CD4-positive, alpha-beta T cell treated with Interleukin-17A for 1 hour (primary cell): ENCODE measurements at regions not wholly inside any gene's neighbourhood (a gene's known extent, or its start where the extent isn't known, plus 50 kb on each side); places are given as distances from the start of the nearest gene placed in this dataset.

Source experiments
- DNase-seq: peaks from one replicate; pipeline ENCODE4 v3.0.0-alpha.2; 2020

- peak; percentile 9 for DNase-seq
Observed at GRCh38 chr6:142561511-142562265, 259.9 kb downstream of the ADGRG6 start.

DNA sequence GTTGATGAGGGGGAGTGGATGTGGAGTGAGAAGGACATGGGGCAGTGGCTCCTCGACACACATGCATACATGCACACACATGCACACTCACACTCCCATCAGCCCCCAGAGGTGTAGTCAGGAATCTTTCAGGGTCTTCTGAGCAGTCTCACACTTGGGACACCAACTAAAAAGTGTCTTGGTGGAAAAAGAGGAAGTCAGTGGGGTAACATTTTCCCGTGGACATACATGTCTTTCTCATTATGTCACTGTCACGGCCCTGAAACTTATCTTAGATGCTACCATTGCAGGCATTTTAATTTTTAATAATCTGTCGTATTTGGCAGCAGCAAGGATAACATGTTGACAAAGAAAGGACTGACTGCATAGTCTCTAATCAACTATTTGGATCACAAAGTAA is 261.1 kb downstream of the ADGRG6 start:
- DNase-seq: no peak

- DNase-seq: peak; percentile 63
Observed at GRCh38 chr6:142566628-142567396, 265.0 kb downstream of the ADGRG6 start.

GRCh38 chr6:142567461-142567860 is 265.7 kb downstream of the ADGRG6 start:
- DNase-seq: no peak

GRCh38 chr6:142568857-142569597 is 267.2 kb downstream of the ADGRG6 start:
- no peak for DNase-seq

DNA sequence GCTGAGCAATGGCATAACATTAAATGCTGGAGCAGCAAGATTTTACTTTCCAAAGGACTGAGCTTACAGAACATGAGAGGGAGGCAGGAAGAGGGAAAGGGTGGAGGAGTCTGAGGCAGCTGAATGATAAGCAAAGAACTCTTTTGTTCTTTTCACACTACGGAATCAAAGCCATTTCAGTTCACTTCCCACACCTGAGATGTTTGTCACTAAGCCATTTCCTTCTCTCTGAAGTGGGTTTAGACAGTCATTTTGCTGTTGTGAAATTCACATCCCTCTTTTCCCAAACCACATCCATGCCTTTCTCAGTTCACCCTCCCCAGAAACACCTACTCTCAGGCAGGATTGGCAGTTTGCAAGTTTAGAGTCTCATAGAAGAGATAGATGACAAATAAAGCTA is 267.9 kb downstream of the ADGRG6 start:
- DNase-seq: peak; percentile 9

- no peak for DNase-seq
Observed at GRCh38 chr6:142570221-142570671, 268.4 kb downstream of the ADGRG6 start.

GRCh38 chr6:142592876-142593275 is 291.1 kb downstream of the ADGRG6 start:
- DNase-seq: no peak

DNA sequence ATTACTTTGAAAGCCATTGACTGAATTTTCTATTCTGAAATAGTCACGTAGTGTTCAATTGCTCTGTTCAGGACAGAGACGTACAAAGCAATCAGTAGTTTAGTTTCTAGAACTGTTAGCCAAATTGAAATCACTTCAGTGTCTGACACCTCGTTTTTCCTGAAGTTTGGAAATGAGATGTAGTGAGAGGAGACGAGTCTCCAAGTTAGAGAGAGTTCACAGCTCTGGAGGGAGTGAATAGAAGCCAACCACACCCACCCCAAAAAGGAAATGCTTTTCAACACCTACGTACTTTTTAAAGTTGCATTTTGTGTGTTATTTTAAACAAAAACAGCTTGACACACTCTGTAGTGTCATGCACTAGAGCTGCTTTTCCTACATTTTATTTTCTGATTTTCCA is 296.0 kb downstream of the ADGRG6 start:
- no peak for DNase-seq

GRCh38 chr6:142601427-142601826 is 299.6 kb downstream of the ADGRG6 start:
- no peak for DNase-seq

GRCh38 chr6:142602972-142603371 is 301.2 kb downstream of the ADGRG6 start:
- no peak for DNase-seq

DNA sequence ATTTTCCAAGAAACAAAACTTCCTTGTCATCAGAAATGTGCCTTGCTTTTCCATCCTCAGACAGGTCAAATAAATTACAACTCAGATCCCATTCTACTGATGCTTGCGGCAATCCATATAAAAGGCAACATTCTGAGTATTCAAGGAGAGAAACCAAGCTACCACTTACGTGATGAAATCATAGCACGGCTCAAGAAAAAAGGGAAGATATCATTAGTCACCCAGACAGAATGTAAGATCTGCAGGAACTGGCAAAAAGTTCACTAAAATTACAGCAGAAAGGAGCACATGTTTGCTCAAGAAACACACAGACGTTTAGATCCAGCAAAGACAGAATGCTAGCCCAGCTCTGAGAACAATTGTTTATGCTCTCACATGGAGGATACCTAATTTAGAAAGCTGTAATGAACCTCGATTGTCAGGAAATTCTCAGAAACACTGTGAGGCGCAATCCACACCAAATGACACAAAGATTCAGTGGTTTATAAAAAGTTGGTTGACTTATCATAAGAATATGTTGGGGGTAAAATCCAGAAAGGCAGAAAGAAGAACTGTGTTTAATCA is 304.2 kb downstream of the ADGRG6 start:
- DNase-seq: no peak

- DNase-seq: no peak
Observed at GRCh38 chr6:142612956-142613355, 311.1 kb downstream of the ADGRG6 start.

GRCh38 chr6:142613981-142614380 is 312.2 kb downstream of the ADGRG6 start:
- DNase-seq: no peak

DNA sequence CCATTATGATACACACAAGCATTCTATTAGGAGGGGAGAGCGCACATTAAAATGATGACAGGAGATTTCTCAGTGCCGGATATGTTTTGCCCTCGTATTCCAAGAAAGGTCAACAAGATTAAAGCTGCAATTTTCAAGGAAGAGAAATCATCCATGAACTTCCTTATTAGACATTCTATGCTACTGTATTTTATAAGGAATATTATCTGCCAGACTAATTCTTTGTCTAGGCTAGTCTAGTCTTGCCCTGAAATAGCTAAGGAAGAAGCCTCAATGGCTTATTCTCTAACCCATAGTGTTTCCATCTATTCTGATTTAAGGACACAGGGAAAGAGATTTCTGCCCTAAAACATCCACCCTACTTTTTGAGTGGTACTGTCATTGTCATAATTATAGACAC is 315.4 kb downstream of the ADGRG6 start:
- DNase-seq: no peak

- no peak for DNase-seq
Observed at GRCh38 chr6:142621822-142622221, 320.0 kb downstream of the ADGRG6 start.

GRCh38 chr6:142624978-142625715 is 319.8 kb downstream of the HIVEP2 start:
- no peak for DNase-seq

GRCh38 chr6:142627474-142627873 is 317.5 kb downstream of the HIVEP2 start:
- peak; percentile 12 for DNase-seq

- DNase-seq: no peak
Observed at GRCh38 chr6:142631517-142632385, 313.2 kb downstream of the HIVEP2 start.

DNA sequence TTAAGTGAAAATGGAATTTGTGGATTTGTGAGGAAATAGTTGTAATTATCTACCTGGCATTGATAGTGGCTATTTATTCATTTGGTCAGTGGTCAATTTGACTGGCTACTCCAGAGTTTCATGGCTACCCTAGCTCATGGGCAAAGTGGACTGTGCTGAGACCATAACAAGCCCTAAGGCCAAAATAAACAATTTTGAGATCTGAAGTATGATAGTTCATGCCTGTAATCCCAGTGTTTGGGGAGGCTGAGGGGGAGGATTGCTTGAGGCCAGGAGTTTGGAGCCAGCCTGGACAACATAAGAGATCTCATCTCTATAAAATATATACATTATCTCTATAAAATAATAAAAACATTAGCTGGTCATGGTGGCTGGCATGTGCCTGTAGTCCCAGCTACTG is 311.7 kb downstream of the HIVEP2 start:
- no peak for DNase-seq

DNA sequence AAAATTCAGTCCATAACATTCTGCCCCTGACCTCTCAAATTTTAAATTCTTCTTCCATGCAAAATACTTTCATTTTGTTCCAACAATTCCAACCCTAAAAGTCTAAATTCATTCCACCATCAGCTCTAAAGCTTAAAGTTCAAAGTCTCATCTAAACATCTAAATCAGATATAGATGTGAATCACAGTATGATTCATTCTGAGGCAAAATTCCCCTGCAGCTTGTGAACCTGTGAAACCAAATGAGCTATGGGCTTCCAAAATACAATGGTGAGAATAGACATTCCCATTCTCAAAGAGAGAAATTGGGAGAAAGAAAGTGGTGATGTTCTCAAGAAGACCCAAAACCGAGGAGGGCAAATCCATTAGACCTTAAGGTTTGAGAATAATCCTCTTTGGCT is 309.8 kb downstream of the HIVEP2 start:
- no peak for DNase-seq
